ENCODE measurements at regions not wholly inside any gene's neighbourhood (a gene's known extent, or its start where the extent isn't known, plus 50 kb on each side); places are given as distances from the start of the nearest gene placed in this dataset.
A peak's percentile ranks its signal among the peaks of the same experiment; 100 is the strongest.
"Not testable (repeated sequence)": the region's sequence is repeated elsewhere in the genome, so short reads cannot be mapped to it uniquely, and the experiment has no call there.

- DNase-seq, result peak; percentile 43
These were observed 59.6 kb upstream of the MAN2A1 start for GRCh38 chr5:109630093-109630492.

GRCh38 chr5:109628591-109628990 lies 61.1 kb upstream of the MAN2A1 start:
- no peak for DNase-seq

GRCh38 chr5:109621266-109621665 lies 68.5 kb upstream of the MAN2A1 start:
- DNase-seq, result not testable (repeated sequence)

DNA sequence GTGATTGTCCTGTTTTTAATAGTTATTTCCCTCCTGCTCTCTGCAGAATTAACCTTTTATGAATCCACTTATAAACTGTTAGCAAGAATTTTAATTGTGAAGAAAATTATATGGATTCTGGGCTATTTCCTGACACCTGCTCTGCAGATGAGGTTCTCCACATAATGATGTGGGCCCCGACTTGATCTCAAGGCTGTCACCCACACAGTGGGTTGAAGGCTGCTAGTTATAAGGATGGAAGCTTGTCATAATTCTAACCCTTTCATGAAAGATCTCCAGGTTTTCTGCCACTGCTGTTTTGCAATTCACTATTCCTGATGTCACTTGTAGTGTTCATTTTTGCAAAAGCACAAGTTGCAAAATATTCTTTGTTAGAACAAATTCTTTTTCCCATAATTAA lies 69.1 kb upstream of the MAN2A1 start:
- DNase-seq, result no peak

DNA sequence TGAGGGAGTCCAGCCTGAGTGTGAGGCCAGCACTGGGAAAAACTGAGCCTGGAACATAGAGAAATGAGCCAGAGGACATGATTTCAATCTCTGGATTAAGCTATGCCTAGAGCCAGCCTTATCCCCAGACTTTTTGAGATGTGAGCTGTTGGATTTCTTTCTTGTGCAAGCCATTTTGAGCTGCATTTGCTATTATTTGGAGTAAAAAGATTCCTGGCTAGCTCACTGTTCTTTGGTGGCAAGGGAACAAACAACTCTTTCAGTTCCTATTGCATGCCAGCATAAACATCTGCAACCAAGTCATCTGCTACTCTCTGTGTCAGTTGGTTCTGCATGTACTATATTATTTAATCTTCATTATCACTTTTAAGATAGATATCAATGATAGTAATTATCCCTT lies 70.1 kb upstream of the MAN2A1 start:
- DNase-seq, result no peak

DNA sequence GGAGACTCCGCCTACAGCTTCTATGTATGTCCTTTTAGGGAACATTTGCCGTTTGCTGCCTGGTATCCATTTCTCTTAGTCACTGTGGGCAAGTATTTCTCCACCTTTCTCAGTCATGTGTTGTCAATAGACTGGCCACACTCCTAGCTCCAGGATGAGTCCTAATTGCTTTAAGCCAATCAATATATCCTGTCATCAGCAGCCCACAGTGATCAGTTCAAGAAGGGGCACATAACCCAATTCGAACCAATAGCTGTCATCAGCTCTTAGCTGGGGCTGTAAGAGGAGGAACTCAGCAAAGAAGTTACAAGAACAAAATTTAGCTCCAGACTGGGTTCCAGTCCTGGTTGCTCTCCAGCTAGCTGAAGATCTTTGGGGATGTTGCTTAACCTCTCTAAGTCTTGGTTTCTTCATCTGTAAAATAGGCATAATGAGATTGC lies 70.7 kb upstream of the MAN2A1 start:
- DNase-seq, result no peak

GRCh38 chr5:109614981-109615380 lies 74.7 kb upstream of the MAN2A1 start:
- DNase-seq, result no peak

DNA sequence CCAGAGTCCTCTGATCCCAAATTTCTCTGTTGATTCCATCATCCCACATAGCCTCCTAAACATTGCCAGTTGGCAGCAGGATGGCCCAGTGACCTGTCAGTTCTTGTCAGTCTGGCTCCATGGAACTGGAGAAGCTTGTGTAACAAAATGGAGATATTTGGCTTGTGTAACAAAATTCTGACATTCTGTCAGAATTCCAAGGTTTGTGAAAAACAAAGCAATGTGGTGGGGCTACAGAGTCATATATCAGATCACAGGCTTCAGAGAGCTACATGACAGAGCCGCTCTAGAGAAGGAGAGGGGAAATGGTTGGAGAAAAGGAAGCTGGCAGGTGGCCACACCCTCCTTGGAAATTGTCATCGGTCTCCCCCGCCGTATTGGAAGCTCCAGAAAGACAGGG lies 75.4 kb upstream of the MAN2A1 start:
- no peak for DNase-seq

DNA sequence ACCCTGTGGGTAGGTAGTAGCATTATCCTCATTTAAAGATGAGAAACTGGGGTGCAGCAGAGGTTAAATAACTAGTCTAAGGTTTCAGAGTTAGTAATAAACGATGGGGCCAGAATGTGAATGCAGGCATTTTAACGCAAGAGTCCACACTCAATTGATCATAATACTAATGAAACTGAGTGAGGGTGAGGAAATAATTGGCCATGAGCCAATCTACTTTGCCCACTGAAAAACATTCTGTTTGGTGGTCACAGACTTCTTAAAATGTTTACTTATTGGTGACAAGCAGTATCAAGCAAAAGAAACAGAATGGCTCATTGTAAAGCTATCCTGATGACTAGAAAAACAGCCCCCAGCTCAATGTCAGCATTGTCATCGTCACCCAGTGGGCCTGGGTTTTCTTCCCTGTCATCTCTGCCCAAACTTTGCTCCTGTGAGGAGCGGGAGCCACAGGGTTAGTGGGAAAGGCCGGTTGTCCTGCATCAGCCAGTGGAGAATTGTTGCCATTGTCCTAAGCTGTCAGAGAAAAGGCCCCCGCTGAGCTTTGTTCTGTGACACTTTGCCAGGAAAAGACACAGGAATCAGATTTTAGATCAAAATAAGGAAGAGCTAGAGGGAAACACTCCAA lies 77.3 kb upstream of the MAN2A1 start:
- DNase-seq, result no peak

DNA sequence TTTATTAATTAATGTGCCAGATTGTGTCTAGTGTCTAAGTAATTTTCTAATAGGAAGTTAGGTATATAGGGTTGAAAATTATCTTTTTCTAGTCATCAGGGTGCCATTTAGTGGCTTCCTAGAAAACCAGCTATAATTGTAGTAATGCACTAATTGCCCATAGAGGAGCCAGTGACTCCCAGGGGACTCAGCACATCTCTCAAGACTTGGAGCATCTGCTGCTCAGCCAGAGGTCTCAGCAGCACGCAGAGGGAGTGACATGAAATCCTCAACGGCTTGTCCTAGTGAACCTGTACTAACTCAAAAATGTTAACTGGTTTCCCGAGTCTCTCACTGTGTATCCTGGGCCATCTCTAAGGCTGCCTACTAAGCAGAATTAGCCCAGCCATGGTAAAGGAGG lies 78.2 kb upstream of the MAN2A1 start:
- no peak for DNase-seq

GRCh38 chr5:109611061-109611460 lies 78.7 kb upstream of the MAN2A1 start:
- DNase-seq, result no peak

DNA sequence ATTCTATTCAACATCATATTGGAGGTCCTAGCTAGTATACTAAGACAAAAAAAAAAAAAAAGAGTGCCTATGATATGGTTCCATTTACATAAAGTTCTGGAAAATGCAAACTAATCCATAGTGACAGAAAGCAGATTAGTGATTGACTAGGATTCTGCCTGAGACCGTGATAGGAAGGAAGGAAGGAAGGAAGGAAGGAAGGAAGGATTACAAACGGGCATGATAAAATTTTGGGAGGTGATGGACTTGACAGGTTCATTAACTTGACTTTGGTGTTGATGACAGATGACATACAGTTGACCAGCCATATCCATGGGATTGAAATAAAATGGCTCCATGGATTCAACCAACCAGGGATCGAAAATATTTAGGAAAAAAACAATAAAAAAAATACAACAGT lies 79.1 kb upstream of the MAN2A1 start:
- DNase-seq, result no peak

DNA sequence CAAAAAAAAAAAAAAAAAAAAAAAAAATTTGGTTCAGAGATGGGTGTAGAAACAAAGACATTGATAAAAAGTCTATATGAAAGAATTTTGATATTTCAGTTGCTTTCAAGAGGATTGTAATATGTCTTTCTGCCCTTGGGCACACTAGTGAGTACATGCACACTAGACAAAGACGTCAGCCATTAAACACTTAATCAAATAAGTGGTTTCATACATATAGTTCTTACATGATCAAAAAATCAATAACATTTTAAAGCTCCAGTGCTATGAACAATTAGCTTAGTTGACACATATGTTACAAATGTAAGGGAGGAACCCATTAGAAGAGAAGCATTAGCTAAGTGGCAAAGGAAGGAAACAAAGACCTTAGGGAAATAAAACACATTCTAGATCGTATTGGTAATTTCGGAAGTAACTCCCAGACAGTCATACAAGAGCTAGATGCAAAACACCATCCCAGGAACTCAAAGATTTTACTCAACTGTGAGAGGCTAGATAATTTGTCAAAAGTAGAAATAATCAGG lies 84.5 kb upstream of the MAN2A1 start:
- no peak for DNase-seq

GRCh38 chr5:109604758-109605157 lies 85.0 kb upstream of the MAN2A1 start:
- no peak for DNase-seq

DNA sequence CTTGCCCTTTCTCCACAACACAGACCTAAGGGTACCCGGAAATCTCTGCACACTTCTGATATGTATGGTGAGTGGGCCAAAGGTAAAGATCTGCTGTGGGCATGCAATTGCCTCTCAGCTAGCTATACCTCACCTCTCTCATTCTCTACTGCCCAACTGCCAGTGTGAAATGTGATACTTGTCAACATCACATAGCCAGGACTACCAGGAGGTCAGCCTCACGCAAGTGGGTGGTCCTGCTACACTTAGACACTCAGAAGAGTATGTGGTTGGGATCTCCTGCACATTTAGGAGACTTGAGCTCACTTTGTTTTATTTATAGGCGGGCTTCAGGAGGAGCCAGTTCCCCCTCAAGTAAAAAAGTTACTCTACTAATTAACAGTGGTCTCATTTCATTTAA lies 88.0 kb upstream of the MAN2A1 start:
- DNase-seq, result no peak

GRCh38 chr5:109597893-109598292 lies 91.8 kb upstream of the MAN2A1 start:
- no peak for DNase-seq

- DNase-seq, result no peak
These were observed 95.5 kb upstream of the MAN2A1 start for GRCh38 chr5:109594217-109594616.

DNA sequence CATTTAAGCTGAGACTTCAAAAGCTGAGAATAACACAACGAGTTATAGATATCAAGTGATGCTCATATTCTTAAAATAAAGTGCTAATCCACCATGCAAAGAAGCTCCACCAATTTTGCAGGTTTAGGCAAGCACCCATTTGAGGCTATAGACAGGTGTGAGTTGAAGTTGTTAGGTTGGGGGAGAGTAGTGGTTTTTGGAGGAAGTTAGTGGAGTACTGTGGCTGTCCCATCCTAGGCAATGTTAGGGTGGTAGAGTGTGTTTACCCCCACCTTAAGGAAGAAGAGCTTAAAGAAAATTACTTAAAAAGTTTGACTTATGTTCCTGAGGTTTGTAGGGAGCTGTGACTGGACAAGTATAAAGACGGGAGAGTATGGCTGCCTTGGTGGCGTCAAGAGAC lies 98.9 kb upstream of the MAN2A1 start:
- no peak for DNase-seq

DNA sequence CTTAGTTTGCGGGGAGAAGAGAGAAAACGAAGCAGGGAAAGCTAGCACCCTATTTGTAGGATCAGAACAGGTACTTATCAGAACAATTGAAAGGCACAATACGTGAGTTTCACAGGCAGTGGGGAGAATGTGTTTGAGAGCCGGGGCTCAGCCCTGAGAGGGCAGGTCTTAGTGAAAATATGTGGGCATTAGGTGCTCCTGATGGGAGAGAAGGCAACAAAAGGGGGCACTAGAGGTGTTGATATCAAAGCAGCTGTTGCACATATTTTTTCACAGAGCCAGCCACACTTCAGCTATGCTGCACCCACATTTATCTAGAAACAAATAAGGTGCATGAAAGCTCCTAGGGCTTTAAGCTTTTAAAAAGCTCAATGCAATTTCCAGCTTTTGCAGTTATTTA lies 99.7 kb upstream of the MAN2A1 start:
- no peak for DNase-seq

- no peak for DNase-seq
These were observed 100.5 kb upstream of the MAN2A1 start for GRCh38 chr5:109589239-109589638.

DNA sequence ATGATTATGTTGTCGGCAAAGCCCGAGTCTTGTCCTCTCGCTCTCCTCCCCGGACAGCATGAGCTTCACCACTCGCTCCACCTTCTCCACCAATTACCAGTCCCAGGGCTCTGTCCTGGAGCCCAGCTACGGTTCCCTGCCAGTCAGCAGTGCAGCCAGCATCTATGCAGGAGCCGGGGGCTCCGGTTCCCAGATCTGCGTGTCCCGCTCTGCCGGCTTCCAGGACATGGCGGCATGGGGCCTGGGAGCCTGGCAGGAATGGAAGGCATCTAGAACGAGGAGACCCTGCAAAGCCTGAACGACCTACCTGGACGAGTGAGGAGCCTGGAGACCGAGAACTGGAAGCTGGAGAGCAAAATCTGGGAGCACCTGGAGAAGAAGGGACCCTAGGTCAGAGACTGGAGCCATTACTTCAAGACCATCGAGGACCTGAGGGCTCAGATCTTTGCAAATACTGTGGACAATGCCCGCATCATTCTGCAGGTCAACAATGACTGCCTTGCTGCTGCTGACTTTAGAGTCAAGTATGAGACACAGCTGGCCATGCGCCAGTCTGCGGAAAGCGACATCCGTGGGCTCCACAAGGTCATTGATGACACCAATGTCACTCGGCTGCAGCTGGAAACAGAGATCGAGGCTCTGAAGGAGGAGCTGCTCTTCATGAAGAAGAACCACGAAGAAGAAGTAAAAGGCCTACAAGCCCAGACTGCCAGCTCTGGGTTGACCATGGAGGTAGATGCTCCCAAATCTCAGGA lies 101.3 kb upstream of the MAN2A1 start:
- no peak for DNase-seq

DNA sequence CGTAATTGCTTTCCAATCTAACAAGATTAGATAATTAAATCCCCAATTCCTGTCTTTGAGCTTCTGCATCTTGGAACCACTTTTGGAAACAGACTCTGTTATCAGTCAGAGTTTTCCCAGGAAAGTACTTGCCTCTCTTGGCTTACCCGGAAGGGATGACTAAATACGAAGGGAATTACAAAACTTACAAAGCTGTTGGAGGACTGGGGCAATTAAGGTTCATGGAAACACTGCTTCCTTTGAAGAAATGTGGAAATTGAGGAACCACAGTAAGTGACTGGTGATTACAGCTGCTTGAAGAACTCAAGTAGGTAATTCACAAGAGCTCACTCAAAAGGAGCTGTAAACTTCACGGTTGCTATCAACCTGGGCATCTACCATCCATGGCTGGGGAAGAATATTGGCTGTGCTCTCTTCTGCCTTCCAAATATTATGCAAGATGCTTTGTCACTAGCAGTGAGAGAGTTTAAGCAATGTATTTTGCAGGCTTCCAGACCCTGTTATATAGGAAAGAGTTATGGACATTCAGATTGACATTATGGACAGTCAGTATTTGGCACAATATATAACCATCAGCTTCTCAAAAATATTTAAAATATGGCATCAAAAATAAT lies 104.6 kb upstream of the MAN2A1 start:
- peak; percentile 10 for DNase-seq

DNA sequence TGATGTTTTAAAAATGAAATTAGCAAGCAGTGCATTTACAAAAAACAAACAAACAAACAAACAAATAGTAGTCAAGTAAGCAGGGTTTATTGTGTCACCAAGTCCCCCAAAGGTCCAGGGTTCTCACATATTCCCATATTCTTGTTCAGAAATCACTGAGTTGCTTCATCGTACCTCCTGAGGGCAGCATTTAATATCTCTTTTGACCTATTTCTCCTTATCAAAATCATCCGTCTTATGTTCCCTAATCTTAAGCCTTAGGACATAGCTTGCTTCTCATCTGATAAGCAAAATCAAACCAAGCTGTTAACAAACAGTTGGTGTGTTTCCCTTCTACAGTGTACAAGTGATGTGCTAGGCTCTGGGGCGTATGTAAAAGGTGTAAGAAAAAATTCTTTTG lies 109.5 kb upstream of the MAN2A1 start:
- no peak for DNase-seq

- DNase-seq, result no peak
These were observed 114.2 kb upstream of the MAN2A1 start for GRCh38 chr5:109575506-109575905.

Data from fibroblast of skin of scalp (primary cell).